Endothelial cell of umbilical vein (primary cell): ENCODE measurements at regions not wholly inside any gene's neighbourhood (a gene's known extent, or its start where the extent isn't known, plus 50 kb on each side); places are given as distances from the start of the nearest gene placed in this dataset.

ENCODE experiments used
- EZH2 ChIP-seq: IDR thresholded peaks from 2 replicates; pipeline ENCODE4 v1.6.1; 2012; ENCODE audit warnings: borderline replicate concordance, low read depth, mild to moderate bottlenecking, moderate library complexity, low read length, inconsistent platforms; ENCODE audit not compliant: severe bottlenecking
- TF ChIP-seq, protein P1 (sequence below), 2 donors: IDR thresholded peaks; 1 replicate in 1 of 2; 2 replicates in 1 of 2; pipeline ENCODE4 v1.5.1; 2011; ENCODE audit warnings: low read length in 2 of 2, mild to moderate bottlenecking in 2 of 2, moderate library complexity in 2 of 2, control low read depth in 1 of 2, inconsistent platforms in 1 of 2, low read depth in 1 of 2; ENCODE audit not compliant: insufficient read depth in 1 of 2; ENCODE audit errors: extremely low read depth in 1 of 2

GRCh38 chr3:59655418-59656015, 605.7 kb upstream of the CFAP20DC start:
- TF ChIP-seq, protein P1, sequence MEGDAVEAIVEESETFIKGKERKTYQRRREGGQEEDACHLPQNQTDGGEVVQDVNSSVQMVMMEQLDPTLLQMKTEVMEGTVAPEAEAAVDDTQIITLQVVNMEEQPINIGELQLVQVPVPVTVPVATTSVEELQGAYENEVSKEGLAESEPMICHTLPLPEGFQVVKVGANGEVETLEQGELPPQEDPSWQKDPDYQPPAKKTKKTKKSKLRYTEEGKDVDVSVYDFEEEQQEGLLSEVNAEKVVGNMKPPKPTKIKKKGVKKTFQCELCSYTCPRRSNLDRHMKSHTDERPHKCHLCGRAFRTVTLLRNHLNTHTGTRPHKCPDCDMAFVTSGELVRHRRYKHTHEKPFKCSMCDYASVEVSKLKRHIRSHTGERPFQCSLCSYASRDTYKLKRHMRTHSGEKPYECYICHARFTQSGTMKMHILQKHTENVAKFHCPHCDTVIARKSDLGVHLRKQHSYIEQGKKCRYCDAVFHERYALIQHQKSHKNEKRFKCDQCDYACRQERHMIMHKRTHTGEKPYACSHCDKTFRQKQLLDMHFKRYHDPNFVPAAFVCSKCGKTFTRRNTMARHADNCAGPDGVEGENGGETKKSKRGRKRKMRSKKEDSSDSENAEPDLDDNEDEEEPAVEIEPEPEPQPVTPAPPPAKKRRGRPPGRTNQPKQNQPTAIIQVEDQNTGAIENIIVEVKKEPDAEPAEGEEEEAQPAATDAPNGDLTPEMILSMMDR (IDR thresholded peaks at IDR 0.05; ENCODE audit: extremely low read depth in 1 of 2, insufficient read depth in 1 of 2, low read depth in 1 of 2, low read length in 2 of 2) = no peak
- TF ChIP-seq EZH2 = no peak
